H1 (cell line): ENCODE measurements at regions not wholly inside any gene's neighbourhood (a gene's known extent, or its start where the extent isn't known, plus 50 kb on each side); places are given as distances from the start of the nearest gene placed in this dataset.
A peak's percentile ranks its signal among the peaks of the same experiment; 100 is the strongest.

ENCODE experiments used
- CTCF ChIA-PET: fragments of 300-600 bp; sonication (Branson Sonifier 250); formaldehyde crosslinking; loops from one replicate; lab custom pipeline; 2021; ENCODE audit not compliant: partially characterized antibody; lab: Charles Lee
- POLR2A ChIA-PET: fragments of 300-600 bp; sonication (Branson Sonifier 250); formaldehyde crosslinking; loops from one replicate; lab custom pipeline; 2021; ENCODE audit warnings: inconsistent platforms; ENCODE audit not compliant: partially characterized antibody; lab: Charles Lee
- DNase-seq, 2 experiments: peaks; one replicate each; pipeline versions ENCODE4 v3.0.0 to v3.0.0-alpha.2; 2010 to 2022; ENCODE audit warnings: low spot score in 2 of 2, low read depth in 1 of 2, mixed read lengths in 1 of 2
- FAIRE-seq: peaks from 2 replicates; lab custom pipeline; 2011; peaks lifted over from hg19 to GRCh38; lab: Jason Lieb, UNC
- H2AFZ ChIP-seq: 2 replicates; pipeline ENCODE4 v1.8.1; 2012; ENCODE audit warnings: low read length, inconsistent platforms
- H2AK5ac ChIP-seq: 2 replicates; pipeline ENCODE4 v1.6.1; 2013; ENCODE audit warnings: low read depth, low read length
- H2BK120ac ChIP-seq: replicated peaks from 2 replicates; pipeline ENCODE3; 2013; ENCODE audit warnings: low read depth, low read length, inconsistent platforms
- H2BK12ac ChIP-seq: 2 replicates; pipeline ENCODE4 v1.6.1; 2013; ENCODE audit warnings: low read depth, low read length
- H2BK15ac ChIP-seq: 2 replicates; pipeline ENCODE4 v1.6.1; 2013; ENCODE audit warnings: low read length
- H2BK20ac ChIP-seq: 2 replicates; pipeline ENCODE4 v1.6.1; 2013; ENCODE audit warnings: low read length
- H2BK5ac ChIP-seq: 2 replicates; pipeline ENCODE4 v1.6.1; 2013; ENCODE audit warnings: low read depth, low read length
- H3K14ac ChIP-seq: 2 replicates; pipeline ENCODE4 v1.6.1; 2013; ENCODE audit warnings: inconsistent platforms; ENCODE audit not compliant: insufficient read length
- H3K18ac ChIP-seq: 2 replicates; pipeline ENCODE4 v1.6.1; 2013; ENCODE audit warnings: low read length; ENCODE audit errors: extremely low read depth
- H3K23ac ChIP-seq: 2 replicates; pipeline ENCODE4 v1.6.1; 2013; ENCODE audit warnings: inconsistent platforms; ENCODE audit not compliant: insufficient read length
- H3K23me2 ChIP-seq: 2 replicates; pipeline ENCODE4 v1.6.1; 2013; ENCODE audit warnings: low read depth, low read length
- H3K27ac ChIP-seq: 2 replicates; pipeline ENCODE4 v1.6.1; 2011; ENCODE audit warnings: low read depth, low read length, inconsistent platforms
- H3K27me3 ChIP-seq, 4 experiments: replicated peaks in 1 of 4; 1 replicate in 1 of 4; 2 replicates in 3 of 4; pipeline versions ENCODE4 v1.6.1 to v1.8.1; 2011 to 2013; ENCODE audit warnings: low read length in 3 of 4, mild to moderate bottlenecking in 3 of 4, inconsistent platforms in 2 of 4, mixed read lengths in 2 of 4, moderate library complexity in 1 of 4; ENCODE audit not compliant: control insufficient read depth in 3 of 4, insufficient read depth in 3 of 4; ENCODE audit errors: extremely low read depth in 1 of 4
- H3K36me3 ChIP-seq, 4 experiments: 2 replicates each; pipeline versions ENCODE4 v1.6.1 to v1.8.1; 2011 to 2013; ENCODE audit warnings: mild to moderate bottlenecking in 4 of 4, low read length in 3 of 4, moderate library complexity in 2 of 4, control low read depth in 1 of 4, inconsistent platforms in 1 of 4; ENCODE audit not compliant: insufficient read depth in 4 of 4, control insufficient read depth in 2 of 4
- H3K4ac ChIP-seq: replicated peaks from 2 replicates; pipeline ENCODE3; 2013; ENCODE audit warnings: low read length, low read depth, mixed read lengths, inconsistent platforms; ENCODE audit not compliant: insufficient read length
- H3K4me1 ChIP-seq, 4 experiments: replicated peaks in 1 of 4; 1 replicate in 1 of 4; 2 replicates in 3 of 4; pipeline versions ENCODE4 v1.6.1 to v1.8.1; 2011 to 2013; ENCODE audit warnings: low read length in 3 of 4, inconsistent platforms in 2 of 4, mixed read lengths in 1 of 4; ENCODE audit not compliant: insufficient read depth in 4 of 4, control insufficient read depth in 3 of 4
- H3K4me2 ChIP-seq, 2 experiments: 2 replicates each; pipeline versions ENCODE4 v1.6.1 to v1.8.1; 2011 to 2013; ENCODE audit warnings: low read depth in 2 of 2, low read length in 2 of 2, control low read depth in 1 of 2, inconsistent platforms in 1 of 2, mild to moderate bottlenecking in 1 of 2; ENCODE audit not compliant: insufficient read depth in 1 of 2
- H3K4me3 ChIP-seq, 4 experiments: fragments of 200-600, 300-600 bp in 1 of 4; sonication (generic), shearing (Covaris generic), sonication (Bioruptor Twin) in 1 of 4; 2 replicates each; pipeline versions ENCODE4 v1.5.1 to v1.8.1; 2011 to 2016; ENCODE audit warnings: low read length in 4 of 4, low read depth in 3 of 4, control low read depth in 2 of 4, inconsistent platforms in 2 of 4, mild to moderate bottlenecking in 2 of 4, mixed read lengths in 1 of 4, moderate library complexity in 1 of 4; ENCODE audit not compliant: insufficient read depth in 2 of 4; ENCODE audit errors: extremely low read depth in 1 of 4
- H3K56ac ChIP-seq: replicated peaks from 2 replicates; pipeline ENCODE3; 2013; ENCODE audit warnings: low read depth, mild to moderate bottlenecking, mixed read lengths, low read length, inconsistent platforms; ENCODE audit not compliant: insufficient read length
- H3K79me1 ChIP-seq: 2 replicates; pipeline ENCODE4 v1.6.1; 2013; ENCODE audit warnings: low read depth, low read length, control low read depth
- H3K79me2 ChIP-seq, 2 experiments: 2 replicates each; pipeline versions ENCODE4 v1.6.1 to v1.8.1; 2012 to 2013; ENCODE audit warnings: low read length in 2 of 2, mild to moderate bottlenecking in 2 of 2, inconsistent platforms in 1 of 2; ENCODE audit not compliant: insufficient read depth in 2 of 2, control insufficient read depth in 1 of 2
- H3K9ac ChIP-seq, 4 experiments: replicated peaks in 1 of 4; 1 replicate in 1 of 4; 2 replicates in 3 of 4; pipeline versions ENCODE4 v1.6.1 to v1.8.1; 2011 to 2013; ENCODE audit warnings: low read depth in 3 of 4, low read length in 3 of 4, control low read depth in 2 of 4, mild to moderate bottlenecking in 2 of 4, moderate library complexity in 2 of 4, inconsistent platforms in 1 of 4; ENCODE audit errors: extremely low read depth in 1 of 4
- H3K9me3 ChIP-seq, 2 experiments: 2 replicates each; pipeline versions ENCODE4 v1.6.1 to v1.8.1; 2012 to 2013; ENCODE audit warnings: mild to moderate bottlenecking in 2 of 2, moderate library complexity in 2 of 2, control low read depth in 1 of 2, inconsistent platforms in 1 of 2, low read depth in 1 of 2, low read length in 1 of 2, mixed read lengths in 1 of 2; ENCODE audit not compliant: insufficient read depth in 2 of 2
- H4K20me1 ChIP-seq, 2 experiments: replicated peaks in 1 of 2; 2 replicates each; pipeline versions ENCODE3 to v1.8.1; 2011 to 2013; ENCODE audit warnings: inconsistent platforms in 2 of 2, low read length in 2 of 2, mild to moderate bottlenecking in 1 of 2; ENCODE audit not compliant: insufficient read depth in 2 of 2, control insufficient read depth in 1 of 2
- H4K5ac ChIP-seq: 2 replicates; pipeline ENCODE4 v1.6.1; 2013; ENCODE audit warnings: low read length, low read depth, mixed read lengths, inconsistent platforms; ENCODE audit not compliant: insufficient read length
- H4K8ac ChIP-seq: 2 replicates; pipeline ENCODE4 v1.8.0; 2013; ENCODE audit warnings: mild to moderate bottlenecking, moderate library complexity, low read length, inconsistent platforms; ENCODE audit not compliant: insufficient read depth; ENCODE audit errors: extremely low read depth
- H4K91ac ChIP-seq: replicated peaks from 2 replicates; pipeline ENCODE3; 2013; ENCODE audit warnings: low read length, mixed read lengths, inconsistent platforms; ENCODE audit not compliant: insufficient read length
- ASH2L ChIP-seq: fragments of 200-600, 300-600 bp; sonication (generic); IDR thresholded peaks from one replicate; pipeline ENCODE4 v1.7.1; 2017; ENCODE audit warnings: low read length
- CHD1 ChIP-seq: IDR thresholded peaks from 2 replicates; pipeline ENCODE4 v1.6.1; 2012; ENCODE audit warnings: low read depth, low read length, improper control_type of control experiment
- E2F6 ChIP-seq: IDR thresholded peaks from 2 replicates; pipeline ENCODE4 v1.6.1; 2012; ENCODE audit warnings: inconsistent platforms
- EGR1 ChIP-seq: IDR thresholded peaks from 2 replicates; pipeline ENCODE4 v1.6.1; 2011; ENCODE audit warnings: low read depth, low read length, borderline replicate concordance
- EZH2 ChIP-seq: fragments of 200-600 bp; sonication (generic); IDR thresholded peaks from 2 replicates; pipeline ENCODE4 v1.7.1; 2012; ENCODE audit warnings: low read depth, mild to moderate bottlenecking, moderate library complexity, low read length, inconsistent platforms; ENCODE audit not compliant: severe bottlenecking
- HDAC2 ChIP-seq, 2 experiments: fragments of 300-600 bp in 1 of 2; sonication (generic) in 1 of 2; IDR thresholded peaks; 2 replicates each; pipeline ENCODE4 v1.6.1; 2011 to 2012; ENCODE audit warnings: low read depth in 2 of 2, low read length in 2 of 2, mild to moderate bottlenecking in 2 of 2, moderate library complexity in 2 of 2, borderline replicate concordance in 1 of 2, inconsistent platforms in 1 of 2
- POLR2A ChIP-seq, 2 experiments: IDR thresholded peaks; 1 replicate in 1 of 2; 2 replicates in 1 of 2; pipeline ENCODE4 v1.6.1; 2011; ENCODE audit warnings: low read depth in 2 of 2, low read length in 2 of 2, mild to moderate bottlenecking in 2 of 2; ENCODE audit errors: control extremely low read depth in 1 of 2
- POLR2AphosphoS5 ChIP-seq: IDR thresholded peaks from 2 replicates; pipeline ENCODE4 v1.6.1; 2011; ENCODE audit warnings: low read depth, low read length
- POU5F1 ChIP-seq: IDR thresholded peaks from 2 replicates; pipeline ENCODE4 v1.6.1; 2011; ENCODE audit warnings: low read depth, mild to moderate bottlenecking, low read length, moderate library complexity
- RAD21 ChIP-seq, 2 experiments: IDR thresholded peaks in 1 of 2; conservative IDR thresholded peaks in 1 of 2; 2 replicates each; pipeline ENCODE4 v1.6.1; 2011; ENCODE audit warnings: low read depth in 2 of 2, low read length in 2 of 2, improper control_type of control experiment in 1 of 2, inconsistent platforms in 1 of 2, mild to moderate bottlenecking in 1 of 2, moderate library complexity in 1 of 2
- RXRA ChIP-seq: IDR thresholded peaks from 2 replicates; pipeline ENCODE4 v1.6.1; 2011; ENCODE audit warnings: low read depth, mild to moderate bottlenecking, low read length, moderate library complexity; ENCODE audit not compliant: insufficient read depth
- SIX5 ChIP-seq: IDR thresholded peaks from 2 replicates; pipeline ENCODE4 v1.6.1; 2011; ENCODE audit warnings: mild to moderate bottlenecking, low read depth, low read length
- SP2 ChIP-seq: IDR thresholded peaks from 2 replicates; pipeline ENCODE4 v1.6.1; 2012; ENCODE audit warnings: mild to moderate bottlenecking, low read length, inconsistent platforms
- SUZ12 ChIP-seq: fragments of 200-600 bp; sonication (generic); IDR thresholded peaks from 2 replicates; pipeline ENCODE4 v1.6.1; 2012; ENCODE audit warnings: mild to moderate bottlenecking, inconsistent platforms, low read length, moderate library complexity, mixed read lengths
- TAF1 ChIP-seq: IDR thresholded peaks from 2 replicates; pipeline ENCODE4 v1.6.1; 2011; ENCODE audit warnings: mild to moderate bottlenecking, low read depth, low read length
- WGBS, 2 experiments: shearing (Covaris generic) in 1 of 2; methylation state at CpG; one replicate each; pipeline versions ENCODE4 v1.1.6 to v1.1.7; 2013 to 2015; ENCODE audit warnings: low lambda C conversion rate in 2 of 2, mixed read lengths in 2 of 2, inconsistent platforms in 1 of 2, low coverage in 1 of 2, missing lambda C conversion rate in 1 of 2; ENCODE audit not compliant: insufficient replicate concordance in 2 of 2, insufficient coverage in 1 of 2, insufficient read length in 1 of 2; ENCODE audit errors: extremely low coverage in 1 of 2, missing lambda C conversion rate in 1 of 2; 5-methylcytosine and 5-hydroxymethylcytosine counted together

- CTCF ChIA-PET = interaction anchor here (0.7 to 1.8 kb wide), 2 partner anchors 8 to 595 kb away, joined by 3 to 7 read pairs; no protein-coding TSS in a partner anchor
- no peak overlapping the region for H2BK120ac ChIP-seq
- no peak for TF ChIP-seq SUZ12
- no peak for TF ChIP-seq TAF1
- TF ChIP-seq CHD1 = no peak
- no peak for TF ChIP-seq E2F6
- TF ChIP-seq SIX5 = no peak
- TF ChIP-seq POU5F1 = no peak
- no peak for TF ChIP-seq HDAC2 (IDR thresholded peaks at IDR 0.05; ENCODE audit: borderline replicate concordance in 1 of 2, low read depth in 2 of 2, low read length in 2 of 2)
- TF ChIP-seq ASH2L = no peak
- TF ChIP-seq SP2 = no peak
- TF ChIP-seq POLR2AphosphoS5 = no peak
- no peak for TF ChIP-seq RAD21 (IDR thresholded peaks at IDR 0.05 in 1 of 2, conservative IDR thresholded peaks at IDR 0.05 in 1 of 2; ENCODE audit: low read depth in 2 of 2, low read length in 2 of 2)
- no peak for TF ChIP-seq EGR1
- no peak for TF ChIP-seq RXRA
- TF ChIP-seq POLR2A (IDR thresholded peaks at IDR 0.05; ENCODE audit: control extremely low read depth in 1 of 2, low read depth in 2 of 2, low read length in 2 of 2) = no peak
- no peak for TF ChIP-seq EZH2
- H3K4ac ChIP-seq = no peak overlapping the region
- H3K4me3 ChIP-seq = no peak overlapping the region
- no peaks in the 10 kb centered on the region for H3K79me2 ChIP-seq
- no peak overlapping the region for H3K23ac ChIP-seq
- H4K20me1 ChIP-seq = no peaks in the 10 kb centered on the region
- H3K14ac ChIP-seq = no peak overlapping the region
- H2AK5ac ChIP-seq = no peak overlapping the region
- H3K36me3 ChIP-seq = no peaks in the 10 kb centered on the region
- no peak overlapping the region for H3K27ac ChIP-seq
- H2BK15ac ChIP-seq = no peak overlapping the region
- no peak overlapping the region for H3K18ac ChIP-seq
- H2BK20ac ChIP-seq = no peak overlapping the region
- H2BK12ac ChIP-seq = no peak overlapping the region
- H3K27me3 ChIP-seq = no peaks in the 10 kb centered on the region
- H4K91ac ChIP-seq = no peak overlapping the region
- no peak for FAIRE-seq
- H3K56ac ChIP-seq = no peak overlapping the region
- WGBS, 2 experiments = 82% methylated on average over 1 of the region's 1 CpG; no CpG with 5 or more reads in 1 of the 2 experiments
- no peak overlapping the region for H3K4me2 ChIP-seq
- DNase-seq = no peak
- no peak overlapping the region for H4K8ac ChIP-seq
- H2BK5ac ChIP-seq = no peak overlapping the region
- H3K23me2 ChIP-seq = no peaks in the 10 kb centered on the region
- no peaks in the 10 kb centered on the region for H3K9me3 ChIP-seq
- H4K5ac ChIP-seq = no peak overlapping the region
- H3K4me1 ChIP-seq = no peaks in the 10 kb centered on the region
- POLR2A ChIA-PET = interaction anchor here (0.6 kb wide), 1 partner anchor 124 kb away, joined by 3 read pairs; no protein-coding TSS in a partner anchor
- no peak overlapping the region for H3K9ac ChIP-seq
- 0 out of 2 replicates have a peak overlapping the region, but pooled peaks have one; percentile 30 for H2AFZ ChIP-seq
- no peaks in the 10 kb centered on the region for H3K79me1 ChIP-seq
These were observed 1092.2 kb downstream of the PLA2G4A start for GRCh38 chr1:187920976-187921375.
